ENCODE measurements at regions not wholly inside any gene's neighbourhood (a gene's known extent, or its start where the extent isn't known, plus 50 kb on each side); places are given as distances from the start of the nearest gene placed in this dataset.

GRCh38 chr11:91433284-91434010 is 791.2 kb upstream of the FAT3 start:
- TF ChIP-seq POLR2A (IDR thresholded peaks at IDR 0.05) (no peak), CTCF (IDR thresholded peaks at IDR 0.05) (no peak)
